ENCODE measurements at regions not wholly inside any gene's neighbourhood (a gene's known extent, or its start where the extent isn't known, plus 50 kb on each side); places are given as distances from the start of the nearest gene placed in this dataset.

GRCh38 chr5:168227001-168227400, 64.4 kb upstream of the WWC1 start:
- TF ChIP-seq CTCF (IDR thresholded peaks at IDR 0.05): no peak
- TF ChIP-seq POLR2A (IDR thresholded peaks at IDR 0.05): no peak
